Posterior vena cava (tissue), 2 donors: ENCODE measurements at regions not wholly inside any gene's neighbourhood (a gene's known extent, or its start where the extent isn't known, plus 50 kb on each side); places are given as distances from the start of the nearest gene placed in this dataset.

Experiments
- DNase-seq: peaks from one replicate; pipeline ENCODE4 v3.0.0-alpha.2; 2020; ENCODE audit warnings: low spot score
- intact Hi-C, 2 donors: fragments of 100-400 bp; cut with DNase I; formaldehyde crosslinking; loops; one replicate each; pipeline versions ENCODE4 v1.14.1 to v1.14.2; 2022 to 2023
- donor health status: DM: yes; HTN: yes; CAD: no.
- donor health status: DM: yes; HTN: yes; CAD: no.

- no peak for DNase-seq
- intact Hi-C loops: no loop called here
These were observed 304.7 kb upstream of the KLF12 start for GRCh38 chr13:74438901-74439300.

- no peak for DNase-seq
- intact Hi-C loops: no loop called here
These were observed 300.6 kb upstream of the KLF12 start for GRCh38 chr13:74434782-74435181.

- intact Hi-C loops: no loop called here
- DNase-seq: no peak
These were observed 290.3 kb upstream of the KLF12 start for GRCh38 chr13:74424455-74424854.

GRCh38 chr13:74423434-74423833 lies 289.2 kb upstream of the KLF12 start:
- DNase-seq: no peak
- intact Hi-C loops: no loop called here

GRCh38 chr13:74414458-74414857 lies 280.3 kb upstream of the KLF12 start:
- no peak for DNase-seq
- intact Hi-C loops: no loop called here

GRCh38 chr13:74413482-74413881 lies 279.3 kb upstream of the KLF12 start:
- intact Hi-C loops: no loop called here
- DNase-seq: no peak

GRCh38 chr13:74409551-74409950 lies 275.3 kb upstream of the KLF12 start:
- intact Hi-C loops: no loop called here

GRCh38 chr13:74406420-74406819 lies 272.2 kb upstream of the KLF12 start:
- intact Hi-C loops: no loop called here

More at GRCh38 chr13:74409551-74409950, 275.3 kb upstream of the KLF12 start:
- DNase-seq: no peak

GRCh38 chr13:74398599-74398998 lies 264.4 kb upstream of the KLF12 start:
- intact Hi-C loops: no loop called here
- no peak for DNase-seq

More at GRCh38 chr13:74406420-74406819, 272.2 kb upstream of the KLF12 start:
- no peak for DNase-seq

- DNase-seq: no peak
- intact Hi-C loops: no loop called here
These were observed 254.9 kb upstream of the KLF12 start for GRCh38 chr13:74389056-74389455.

GRCh38 chr13:74388626-74389025 lies 254.4 kb upstream of the KLF12 start:
- intact Hi-C loops: no loop called here
- DNase-seq: no peak

- DNase-seq: no peak
- intact Hi-C loops: no loop called here
These were observed 238.3 kb upstream of the KLF12 start for GRCh38 chr13:74372511-74372910.

GRCh38 chr13:74367193-74367592 lies 233.0 kb upstream of the KLF12 start:
- DNase-seq: no peak
- intact Hi-C loops: no loop called here

GRCh38 chr13:74361274-74361673 lies 227.1 kb upstream of the KLF12 start:
- no peak for DNase-seq
- intact Hi-C loops: no loop called here

GRCh38 chr13:74346960-74347359 lies 212.8 kb upstream of the KLF12 start:
- no peak for DNase-seq
- intact Hi-C loops: no loop called here

GRCh38 chr13:74338341-74338740 lies 204.1 kb upstream of the KLF12 start:
- no peak for DNase-seq
- intact Hi-C loops: no loop called here

- no peak for DNase-seq
- intact Hi-C loops: no loop called here
These were observed 202.3 kb upstream of the KLF12 start for GRCh38 chr13:74336546-74336945.

GRCh38 chr13:74335370-74335769 lies 201.2 kb upstream of the KLF12 start:
- intact Hi-C loops: no loop called here
- no peak for DNase-seq

GRCh38 chr13:74329962-74330361 lies 195.8 kb upstream of the KLF12 start:
- no peak for DNase-seq
- intact Hi-C loops: no loop called here

- DNase-seq: no peak
- intact Hi-C loops: no loop called here
These were observed 190.9 kb upstream of the KLF12 start for GRCh38 chr13:74325106-74325505.

- intact Hi-C loops: no loop called here
- no peak for DNase-seq
These were observed 190.1 kb upstream of the KLF12 start for GRCh38 chr13:74324338-74324737.

- intact Hi-C loops: no loop called here
- DNase-seq: no peak
These were observed 188.4 kb upstream of the KLF12 start for GRCh38 chr13:74322562-74322961.
